ENCODE measurements at regions not wholly inside any gene's neighbourhood (a gene's known extent, or its start where the extent isn't known, plus 50 kb on each side); places are given as distances from the start of the nearest gene placed in this dataset.

- Histone ChIP-seq H3K27me3 (no peaks in the 10 kb centered on the region), H3K27ac (no peak overlapping the region), H3K4me1 (peaks cover 0 to 2% (median 0%) of the 10 kb centered on the region in 4 donors), H3K9me3 (no peaks in the 10 kb centered on the region), H3K36me3 (no peaks in the 10 kb centered on the region), H3K4me3 (no peak overlapping the region)
- TF ChIP-seq POLR2A (IDR thresholded peaks at IDR 0.05) (no peak), POLR2AphosphoS5 (IDR thresholded peaks at IDR 0.05) (no peak), EP300 (IDR thresholded peaks at IDR 0.05; ENCODE audit: low read depth) (no peak)
- TF ChIP-seq, protein P1, sequence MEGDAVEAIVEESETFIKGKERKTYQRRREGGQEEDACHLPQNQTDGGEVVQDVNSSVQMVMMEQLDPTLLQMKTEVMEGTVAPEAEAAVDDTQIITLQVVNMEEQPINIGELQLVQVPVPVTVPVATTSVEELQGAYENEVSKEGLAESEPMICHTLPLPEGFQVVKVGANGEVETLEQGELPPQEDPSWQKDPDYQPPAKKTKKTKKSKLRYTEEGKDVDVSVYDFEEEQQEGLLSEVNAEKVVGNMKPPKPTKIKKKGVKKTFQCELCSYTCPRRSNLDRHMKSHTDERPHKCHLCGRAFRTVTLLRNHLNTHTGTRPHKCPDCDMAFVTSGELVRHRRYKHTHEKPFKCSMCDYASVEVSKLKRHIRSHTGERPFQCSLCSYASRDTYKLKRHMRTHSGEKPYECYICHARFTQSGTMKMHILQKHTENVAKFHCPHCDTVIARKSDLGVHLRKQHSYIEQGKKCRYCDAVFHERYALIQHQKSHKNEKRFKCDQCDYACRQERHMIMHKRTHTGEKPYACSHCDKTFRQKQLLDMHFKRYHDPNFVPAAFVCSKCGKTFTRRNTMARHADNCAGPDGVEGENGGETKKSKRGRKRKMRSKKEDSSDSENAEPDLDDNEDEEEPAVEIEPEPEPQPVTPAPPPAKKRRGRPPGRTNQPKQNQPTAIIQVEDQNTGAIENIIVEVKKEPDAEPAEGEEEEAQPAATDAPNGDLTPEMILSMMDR (IDR thresholded peaks at IDR 0.05) = no peak
- no peak for DNase-seq
- intact Hi-C loops (cut with DNase I; ENCODE audit: low total_unique reads) = no loop called here
- in situ Hi-C loops (cut with MboI; ENCODE audit: low pct_ligation_motif_present in 1 of 4, low pct_unique_long_range_greater_than_20kb in 1 of 4, low sequenced_read_pairs in 3 of 4) = no loop called here
- 66 to 74% methylated on average over 3 to 4 of the region's 4 CpGs for WGBS, 2 donors (ENCODE audit: low coverage in 1 of 2)
Measured at GRCh38 chr11:112899235-112900006, 61.8 kb upstream of the NCAM1 start.

DNA sequence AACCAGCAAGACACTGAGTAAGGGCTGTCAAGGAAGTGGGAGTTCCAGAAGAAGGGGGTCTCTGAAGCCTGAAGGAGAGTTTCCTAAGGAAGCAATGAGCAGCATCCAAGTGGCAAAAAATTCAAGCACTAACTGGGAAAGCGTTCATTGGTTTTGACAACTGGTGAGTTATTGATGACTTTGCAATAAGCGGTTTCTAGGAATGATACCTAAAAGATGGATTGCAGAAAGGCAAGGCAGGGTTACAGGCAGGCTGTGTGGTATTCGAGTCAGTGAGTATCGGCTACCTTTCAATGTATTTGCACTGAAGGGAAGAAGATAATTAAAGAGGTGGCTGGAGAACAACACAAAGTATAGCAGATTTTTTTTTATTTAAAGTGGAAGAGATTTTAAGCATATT is 59.3 kb upstream of the NCAM1 start:
- in situ Hi-C loops (cut with MboI; ENCODE audit: low pct_ligation_motif_present in 1 of 4, low pct_unique_long_range_greater_than_20kb in 1 of 4, low sequenced_read_pairs in 3 of 4) (no loop called here), intact Hi-C loops (cut with DNase I; ENCODE audit: low total_unique reads) (no loop called here)

DNA sequence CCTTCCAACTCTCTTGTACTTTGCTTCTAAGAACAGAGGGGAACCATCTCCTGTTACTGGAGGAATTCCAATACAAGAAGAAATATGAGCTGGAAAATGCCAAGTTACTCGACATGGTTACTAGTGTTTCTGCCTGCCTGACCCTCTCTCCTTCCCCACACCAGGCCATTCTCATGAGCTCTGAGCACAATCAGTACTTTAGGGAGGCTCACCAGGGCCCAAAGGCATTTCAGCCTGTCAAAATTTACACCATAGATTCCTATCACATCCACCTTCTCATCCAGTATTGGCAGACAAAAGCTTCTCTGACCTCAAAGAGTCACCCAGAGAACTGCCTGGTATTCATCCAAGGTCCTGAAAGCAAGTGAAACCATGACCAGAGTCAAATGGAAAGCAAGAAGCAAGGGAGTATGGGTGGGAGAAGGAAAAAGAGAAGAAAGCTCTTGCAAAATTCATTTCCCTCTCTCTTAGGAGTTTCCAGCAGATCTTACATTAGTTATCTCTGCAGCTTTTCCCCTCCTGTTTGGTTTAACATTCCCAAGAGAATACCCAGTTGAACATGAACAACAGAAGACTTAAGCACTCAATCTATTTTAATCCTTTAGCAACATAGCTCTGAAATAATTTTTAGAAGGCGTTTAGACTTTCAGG is 58.7 kb upstream of the NCAM1 start:
- H3K27me3 ChIP-seq = no peaks in the 10 kb centered on the region
- H3K27ac ChIP-seq = peak overlapping the region in 1 of 4 donors; percentile 13
- H3K36me3 ChIP-seq = no peaks in the 10 kb centered on the region
- in situ Hi-C loops (cut with MboI; ENCODE audit: low pct_ligation_motif_present in 1 of 4, low pct_unique_long_range_greater_than_20kb in 1 of 4, low sequenced_read_pairs in 3 of 4) (no loop called here), intact Hi-C loops (cut with DNase I; ENCODE audit: low total_unique reads) (no loop called here)
- DNase-seq = no peak
- H3K4me1 ChIP-seq = peaks cover 0 to 2% (median 0%) of the 10 kb centered on the region in 4 donors
- WGBS, 2 donors (ENCODE audit: low coverage in 1 of 2) = 36 to 50% methylated on average over 2 of the region's 2 CpGs
- TF ChIP-seq POLR2A (IDR thresholded peaks at IDR 0.05) (no peak), POLR2AphosphoS5 (IDR thresholded peaks at IDR 0.05) (no peak), EP300 (IDR thresholded peaks at IDR 0.05; ENCODE audit: low read depth) (no peak)
- TF ChIP-seq, protein P1 (IDR thresholded peaks at IDR 0.05) = no peak
- H3K9me3 ChIP-seq = no peaks in the 10 kb centered on the region
- no peak overlapping the region for H3K4me3 ChIP-seq

More for the DNA sequence above, 59.3 kb upstream of the NCAM1 start:
- Histone ChIP-seq H3K36me3 (no peaks in the 10 kb centered on the region), H3K4me1 (peaks cover 0 to 2% (median 0%) of the 10 kb centered on the region in 4 donors), H3K4me3 (no peak overlapping the region), H3K27ac (no peak overlapping the region), H3K27me3 (no peaks in the 10 kb centered on the region), H3K9me3 (no peaks in the 10 kb centered on the region)
- TF ChIP-seq EP300 (IDR thresholded peaks at IDR 0.05; ENCODE audit: low read depth) (no peak), POLR2AphosphoS5 (IDR thresholded peaks at IDR 0.05) (no peak), POLR2A (IDR thresholded peaks at IDR 0.05) (no peak)
- TF ChIP-seq, protein P1 (IDR thresholded peaks at IDR 0.05) = no peak
- no peak for DNase-seq
- WGBS, 2 donors (ENCODE audit: low coverage in 1 of 2) = 73 to 84% methylated on average over 4 of the region's 4 CpGs

DNA sequence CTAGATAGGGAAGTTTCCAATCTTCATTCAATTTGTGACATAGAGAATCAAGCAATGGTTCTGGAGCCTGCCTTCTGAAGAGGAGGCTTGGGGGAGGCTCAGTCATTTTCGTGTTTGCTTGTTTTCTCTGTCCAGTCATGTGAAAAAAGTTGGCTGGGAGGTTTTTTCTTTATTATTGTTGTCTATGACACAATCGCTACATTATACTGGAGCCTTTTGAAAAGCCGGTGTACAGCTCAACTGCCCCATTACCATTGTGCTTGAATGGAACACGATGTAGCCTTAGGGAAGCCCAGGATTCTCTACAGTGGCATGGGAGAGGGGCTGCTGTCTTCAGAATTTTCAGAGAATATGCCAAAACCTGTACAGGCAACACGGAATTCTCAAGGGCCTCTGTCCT is 57.9 kb upstream of the NCAM1 start:
- in situ Hi-C loops (cut with MboI; ENCODE audit: low pct_ligation_motif_present in 1 of 4, low pct_unique_long_range_greater_than_20kb in 1 of 4, low sequenced_read_pairs in 3 of 4) = no loop called here
- DNase-seq = no peak
- 58 to 70% methylated on average over 5 of the region's 5 CpGs for WGBS, 2 donors (ENCODE audit: low coverage in 1 of 2)

More for the DNA sequence above, 57.9 kb upstream of the NCAM1 start:
- H3K27me3 ChIP-seq = no peaks in the 10 kb centered on the region
- no peaks in the 10 kb centered on the region for H3K9me3 ChIP-seq
- H3K4me1 ChIP-seq = peaks cover 0 to 2% (median 0%) of the 10 kb centered on the region in 4 donors
- intact Hi-C loops (cut with DNase I; ENCODE audit: low total_unique reads) = no loop called here
- H3K27ac ChIP-seq = no peak overlapping the region
- no peaks in the 10 kb centered on the region for H3K36me3 ChIP-seq
- no peak for TF ChIP-seq POLR2AphosphoS5 (IDR thresholded peaks at IDR 0.05)
- no peak for TF ChIP-seq POLR2A (IDR thresholded peaks at IDR 0.05)
- TF ChIP-seq, protein P1 (IDR thresholded peaks at IDR 0.05) = no peak
- no peak for TF ChIP-seq EP300 (IDR thresholded peaks at IDR 0.05; ENCODE audit: low read depth)
- no peak overlapping the region for H3K4me3 ChIP-seq

All from transverse colon (tissue), 4 donors.